ENCODE measurements at regions not wholly inside any gene's neighbourhood (a gene's known extent, or its start where the extent isn't known, plus 50 kb on each side); places are given as distances from the start of the nearest gene placed in this dataset.

GRCh38 chr2:175463169-175463568 is 281.7 kb upstream of the ATP5MC3 start:
- no peak for DNase-seq (ENCODE audit: low read depth)
- no peak for TF ChIP-seq CTCF (conservative IDR thresholded peaks at IDR 0.05; ENCODE audit: low read depth, low read length)
- H3K4me3 ChIP-seq (ENCODE audit: low read depth, low read length), result no peak overlapping the region

GRCh38 chr2:175462246-175462645 is 280.7 kb upstream of the ATP5MC3 start:
- no peak for TF ChIP-seq CTCF (conservative IDR thresholded peaks at IDR 0.05; ENCODE audit: low read depth, low read length)
- H3K4me3 ChIP-seq (ENCODE audit: low read depth, low read length), result no peak overlapping the region
- no peak for DNase-seq (ENCODE audit: low read depth)

- no peak for TF ChIP-seq CTCF (conservative IDR thresholded peaks at IDR 0.05; ENCODE audit: low read depth, low read length)
- DNase-seq (ENCODE audit: low read depth), result no peak
- H3K4me3 ChIP-seq (ENCODE audit: low read depth, low read length), result no peak overlapping the region
Measured at GRCh38 chr2:175461839-175462238, 280.3 kb upstream of the ATP5MC3 start.

GRCh38 chr2:175457895-175458448 is 276.5 kb upstream of the ATP5MC3 start:
- H3K4me3 ChIP-seq (ENCODE audit: low read depth, low read length), result no peak overlapping the region
- DNase-seq (ENCODE audit: low read depth), result no peak
- no peak for TF ChIP-seq CTCF (conservative IDR thresholded peaks at IDR 0.05; ENCODE audit: low read depth, low read length)

GRCh38 chr2:175454953-175455389 is 273.5 kb upstream of the ATP5MC3 start:
- TF ChIP-seq CTCF (conservative IDR thresholded peaks at IDR 0.05; ENCODE audit: low read depth, low read length), result no peak
- no peak overlapping the region for H3K4me3 ChIP-seq (ENCODE audit: low read depth, low read length)
- no peak for DNase-seq (ENCODE audit: low read depth)

GRCh38 chr2:175450029-175450760 is 268.7 kb upstream of the ATP5MC3 start:
- no peak for TF ChIP-seq CTCF (conservative IDR thresholded peaks at IDR 0.05; ENCODE audit: low read depth, low read length)
- no peak overlapping the region for H3K4me3 ChIP-seq (ENCODE audit: low read depth, low read length)
- DNase-seq (ENCODE audit: low read depth), result no peak

- H3K4me3 ChIP-seq (ENCODE audit: low read depth, low read length), result no peak overlapping the region
- TF ChIP-seq CTCF (conservative IDR thresholded peaks at IDR 0.05; ENCODE audit: low read depth, low read length), result no peak
- DNase-seq (ENCODE audit: low read depth), result no peak
Measured at GRCh38 chr2:175449616-175450015, 268.1 kb upstream of the ATP5MC3 start.
